VCaP (cell line): ENCODE measurements at regions not wholly inside any gene's neighbourhood (a gene's known extent, or its start where the extent isn't known, plus 50 kb on each side); places are given as distances from the start of the nearest gene placed in this dataset.

Experiments
- H3K27ac ChIP-seq: fragments of 450-650 bp; 2 replicates; pipeline ENCODE4 v1.5.1; 2017
- TF ChIP-seq, protein P1 (sequence below): fragments of 450-650 bp; conservative IDR thresholded peaks from 2 replicates; pipeline ENCODE4 v1.5.1; 2017; ENCODE audit warnings: mild to moderate bottlenecking, moderate library complexity

DNA sequence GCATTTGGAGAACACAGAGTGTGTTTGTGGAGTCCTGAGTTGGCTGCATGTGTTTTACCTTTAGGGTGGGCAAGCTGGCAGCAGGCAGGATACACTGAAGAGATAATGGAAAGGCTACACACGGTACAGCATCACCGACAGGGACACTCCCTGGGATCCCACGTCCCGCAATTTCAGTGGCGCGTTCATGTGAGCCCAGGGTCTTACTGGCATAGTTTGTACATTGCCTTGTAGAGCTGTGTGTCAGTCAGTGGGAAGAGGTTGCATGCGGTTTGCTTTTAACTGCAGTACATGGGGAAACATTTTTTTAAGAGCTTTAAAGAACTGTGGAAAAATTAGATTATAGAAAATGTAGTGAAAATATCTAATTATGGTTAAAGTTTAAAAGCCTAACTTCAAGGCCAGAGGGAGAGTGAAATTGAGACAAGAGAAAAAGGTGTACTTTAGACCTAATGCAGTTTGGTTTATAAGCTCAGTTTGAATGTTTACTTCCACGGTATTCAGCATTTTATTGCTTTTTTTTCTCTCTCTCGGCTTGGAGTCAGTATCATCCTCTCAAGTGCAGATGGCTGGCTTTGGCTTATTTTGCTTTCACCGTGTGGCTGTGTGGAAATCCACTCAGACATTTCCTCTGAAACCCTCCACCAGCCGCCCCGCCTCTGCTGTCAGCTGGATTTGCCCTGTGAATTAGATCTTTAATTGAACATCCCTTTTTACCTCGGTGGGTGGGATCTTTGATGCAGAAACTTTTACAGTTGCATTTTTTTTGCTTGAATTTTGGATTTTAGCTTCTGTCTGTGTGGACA is 364.2 kb upstream of the COBL start:
- TF ChIP-seq, protein P1, sequence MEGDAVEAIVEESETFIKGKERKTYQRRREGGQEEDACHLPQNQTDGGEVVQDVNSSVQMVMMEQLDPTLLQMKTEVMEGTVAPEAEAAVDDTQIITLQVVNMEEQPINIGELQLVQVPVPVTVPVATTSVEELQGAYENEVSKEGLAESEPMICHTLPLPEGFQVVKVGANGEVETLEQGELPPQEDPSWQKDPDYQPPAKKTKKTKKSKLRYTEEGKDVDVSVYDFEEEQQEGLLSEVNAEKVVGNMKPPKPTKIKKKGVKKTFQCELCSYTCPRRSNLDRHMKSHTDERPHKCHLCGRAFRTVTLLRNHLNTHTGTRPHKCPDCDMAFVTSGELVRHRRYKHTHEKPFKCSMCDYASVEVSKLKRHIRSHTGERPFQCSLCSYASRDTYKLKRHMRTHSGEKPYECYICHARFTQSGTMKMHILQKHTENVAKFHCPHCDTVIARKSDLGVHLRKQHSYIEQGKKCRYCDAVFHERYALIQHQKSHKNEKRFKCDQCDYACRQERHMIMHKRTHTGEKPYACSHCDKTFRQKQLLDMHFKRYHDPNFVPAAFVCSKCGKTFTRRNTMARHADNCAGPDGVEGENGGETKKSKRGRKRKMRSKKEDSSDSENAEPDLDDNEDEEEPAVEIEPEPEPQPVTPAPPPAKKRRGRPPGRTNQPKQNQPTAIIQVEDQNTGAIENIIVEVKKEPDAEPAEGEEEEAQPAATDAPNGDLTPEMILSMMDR = no peak
- peak overlapping the region; percentile 53 for H3K27ac ChIP-seq

- TF ChIP-seq, protein P1 = no peak
- no peak overlapping the region for H3K27ac ChIP-seq
Measured at GRCh38 chr7:51679358-51679757, 362.7 kb upstream of the COBL start.

- H3K27ac ChIP-seq = peak overlapping the region; percentile 58
- TF ChIP-seq, protein P1 = peak; percentile 82
Measured at GRCh38 chr7:51666751-51667150, 350.1 kb upstream of the COBL start.

DNA sequence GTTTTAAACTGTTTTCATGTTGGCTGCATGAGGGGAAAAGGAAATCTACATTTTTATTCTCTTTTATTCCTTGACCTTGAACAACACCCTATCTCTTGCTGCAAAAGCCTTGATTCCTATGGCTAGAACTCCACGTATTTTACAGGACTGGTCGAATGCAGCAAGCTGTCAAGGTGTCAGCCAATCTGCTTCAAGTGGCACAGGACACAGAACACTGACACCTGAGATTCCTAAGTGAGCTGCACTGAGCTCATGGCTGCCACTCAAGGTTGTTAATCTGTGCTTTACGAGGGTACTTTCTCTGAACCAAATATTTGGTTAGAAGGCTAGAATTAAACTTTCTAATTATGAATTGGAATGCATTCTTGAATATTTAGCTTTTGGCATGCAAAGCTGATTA is 349.7 kb upstream of the COBL start:
- TF ChIP-seq, protein P1 = no peak
- peak overlapping the region; percentile 58 for H3K27ac ChIP-seq

DNA sequence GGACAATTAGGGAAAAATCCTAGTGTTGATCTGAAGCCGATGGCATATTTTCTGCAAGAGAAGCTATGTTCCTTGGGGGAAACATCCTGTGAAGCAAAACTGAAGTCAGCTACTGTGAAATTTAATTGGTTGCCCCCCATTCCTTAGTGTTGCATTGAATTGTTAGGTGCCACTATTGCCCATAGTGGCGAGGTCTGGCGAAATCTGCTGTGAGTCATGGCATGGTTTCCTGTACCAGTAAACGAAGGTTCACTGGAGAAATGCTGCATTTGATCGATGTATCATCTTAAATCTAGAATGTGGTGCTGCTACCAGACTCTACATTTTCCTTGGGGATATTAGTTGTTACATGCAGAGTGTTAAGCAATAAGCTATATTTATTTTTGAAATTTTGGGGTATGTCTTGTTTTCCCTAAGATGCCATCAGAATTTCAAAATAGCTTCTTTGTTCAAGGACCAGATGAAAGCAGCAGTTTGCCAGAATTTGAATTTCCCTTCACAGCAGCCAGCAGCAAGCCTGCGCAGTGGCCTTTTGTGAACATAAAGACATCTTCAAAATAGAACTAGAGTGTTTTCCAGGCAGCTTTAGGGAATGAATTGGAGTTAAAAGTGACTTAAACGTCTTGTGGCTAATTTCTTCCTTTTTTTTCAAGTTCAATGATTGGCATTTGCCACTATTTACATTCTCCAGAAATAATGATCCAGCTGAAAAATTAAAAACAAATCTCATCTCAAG is 348.6 kb upstream of the COBL start:
- H3K27ac ChIP-seq = peak overlapping the region; percentile 58
- TF ChIP-seq, protein P1 = no peak

DNA sequence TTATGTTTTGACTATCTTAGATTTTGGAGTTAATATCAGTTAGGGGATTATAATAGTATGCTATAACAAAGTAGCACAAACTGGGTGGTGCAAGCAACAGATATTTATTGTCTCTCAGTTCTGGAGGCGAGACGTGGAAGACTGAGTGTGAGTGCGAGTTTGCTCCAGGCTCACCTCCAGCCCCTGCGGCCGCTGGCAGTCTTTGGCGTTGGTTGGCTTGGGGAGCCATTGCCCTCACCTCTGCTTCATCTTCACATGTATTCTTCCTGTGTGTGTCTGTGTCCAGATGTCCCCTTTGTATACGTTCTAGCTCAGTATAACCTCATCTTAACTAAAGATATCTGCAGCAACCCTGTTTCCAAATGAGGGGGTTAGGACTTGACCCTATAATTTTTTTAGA is 343.9 kb upstream of the COBL start:
- TF ChIP-seq, protein P1 = no peak
- H3K27ac ChIP-seq = no peak overlapping the region

GRCh38 chr7:51658684-51659083 is 342.1 kb upstream of the COBL start:
- H3K27ac ChIP-seq = no peak overlapping the region
- TF ChIP-seq, protein P1 = no peak
